ENCODE measurements at regions not wholly inside any gene's neighbourhood (a gene's known extent, or its start where the extent isn't known, plus 50 kb on each side); places are given as distances from the start of the nearest gene placed in this dataset.

DNA sequence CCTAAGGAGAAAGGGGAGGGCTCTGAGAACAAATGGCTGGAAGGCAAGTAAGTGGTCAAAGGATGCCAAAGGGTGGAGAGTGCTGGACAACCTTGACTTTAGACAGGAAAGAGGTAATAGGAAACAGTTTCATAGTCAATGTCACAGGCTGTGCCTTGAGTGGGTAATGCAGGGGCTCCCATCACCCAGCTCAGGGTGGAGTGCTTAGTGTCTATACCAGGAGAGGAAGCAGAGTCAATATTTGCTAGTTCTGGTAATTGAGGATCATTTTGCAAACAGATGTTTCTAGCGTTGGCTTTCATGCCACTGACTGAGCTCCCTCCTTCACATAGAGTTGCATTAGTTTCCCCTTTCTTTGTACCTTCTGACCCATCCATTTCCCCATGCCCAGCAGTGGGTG is 64.6 kb upstream of the KL start:
- Histone ChIP-seq H3K9ac (ENCODE audit: low read length) (no peak overlapping the region), H3K27ac (ENCODE audit: low read depth, low read length, poor library complexity, severe bottlenecking) (no peak overlapping the region), H2AFZ (ENCODE audit: low read length) (no peak overlapping the region), H4K20me1 (ENCODE audit: insufficient read depth, low read length) (no peaks in the 10 kb centered on the region), H3K9me2 (ENCODE audit: low read depth, low read length) (no peaks in the 10 kb centered on the region), H3K27me3 (ENCODE audit: insufficient read depth, low read length) (no peaks in the 10 kb centered on the region), H3K4me1 (ENCODE audit: insufficient read depth, low read length, severe bottlenecking) (no peaks in the 10 kb centered on the region), H3K9me3 (ENCODE audit: low read length) (no peaks in the 10 kb centered on the region), H3K4me3 (ENCODE audit: low read depth, low read length, poor library complexity, severe bottlenecking) (no peak overlapping the region), H3F3A (ENCODE audit: insufficient read depth, low read length) (no peaks in the 10 kb centered on the region), H3K36me3 (ENCODE audit: insufficient read depth, low read length) (no peaks in the 10 kb centered on the region), H3K4me2 (ENCODE audit: low read length) (no peak overlapping the region), H3K79me2 (ENCODE audit: insufficient read depth, low read length) (no peaks in the 10 kb centered on the region)
- TF ChIP-seq, protein P1, sequence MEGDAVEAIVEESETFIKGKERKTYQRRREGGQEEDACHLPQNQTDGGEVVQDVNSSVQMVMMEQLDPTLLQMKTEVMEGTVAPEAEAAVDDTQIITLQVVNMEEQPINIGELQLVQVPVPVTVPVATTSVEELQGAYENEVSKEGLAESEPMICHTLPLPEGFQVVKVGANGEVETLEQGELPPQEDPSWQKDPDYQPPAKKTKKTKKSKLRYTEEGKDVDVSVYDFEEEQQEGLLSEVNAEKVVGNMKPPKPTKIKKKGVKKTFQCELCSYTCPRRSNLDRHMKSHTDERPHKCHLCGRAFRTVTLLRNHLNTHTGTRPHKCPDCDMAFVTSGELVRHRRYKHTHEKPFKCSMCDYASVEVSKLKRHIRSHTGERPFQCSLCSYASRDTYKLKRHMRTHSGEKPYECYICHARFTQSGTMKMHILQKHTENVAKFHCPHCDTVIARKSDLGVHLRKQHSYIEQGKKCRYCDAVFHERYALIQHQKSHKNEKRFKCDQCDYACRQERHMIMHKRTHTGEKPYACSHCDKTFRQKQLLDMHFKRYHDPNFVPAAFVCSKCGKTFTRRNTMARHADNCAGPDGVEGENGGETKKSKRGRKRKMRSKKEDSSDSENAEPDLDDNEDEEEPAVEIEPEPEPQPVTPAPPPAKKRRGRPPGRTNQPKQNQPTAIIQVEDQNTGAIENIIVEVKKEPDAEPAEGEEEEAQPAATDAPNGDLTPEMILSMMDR (IDR thresholded peaks at IDR 0.05; ENCODE audit: low read length): no peak
- no peak for TF ChIP-seq EZH2 (IDR thresholded peaks at IDR 0.05; ENCODE audit: borderline replicate concordance, low read length)

DNA sequence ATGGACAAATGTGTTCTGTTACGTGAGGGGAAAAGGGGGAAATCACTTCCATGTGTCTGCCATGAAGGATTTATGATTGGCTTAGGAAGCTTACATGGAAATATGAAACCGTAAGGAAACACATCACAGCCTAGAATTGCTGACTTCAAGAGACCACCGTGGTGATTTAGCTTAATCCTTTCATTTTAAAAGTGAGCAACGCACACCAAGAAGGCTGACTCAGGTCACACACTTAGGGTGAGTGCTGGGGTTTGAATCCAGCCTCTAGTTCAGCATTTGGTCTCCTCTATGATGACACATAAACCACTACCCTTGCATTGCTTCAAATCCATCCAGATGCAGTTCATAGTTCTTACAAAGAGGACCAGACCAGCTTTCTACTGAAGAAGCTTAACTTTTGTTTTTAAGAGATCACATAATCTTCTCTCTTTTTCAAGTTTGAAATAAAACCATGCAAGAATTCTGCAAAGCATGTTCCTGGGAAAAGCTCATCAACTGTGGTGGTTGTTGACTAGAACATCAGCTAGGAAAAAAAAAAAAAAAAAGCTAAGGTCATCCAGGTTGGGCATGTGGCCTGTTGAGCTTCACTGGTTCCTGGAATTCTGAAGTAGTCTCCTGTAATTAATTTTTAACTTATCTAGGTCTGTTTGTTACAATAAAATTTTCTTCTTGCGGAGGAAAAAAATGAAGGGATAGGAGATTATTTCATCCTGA is 60.2 kb upstream of the KL start:
- no peak overlapping the region for H3K9ac ChIP-seq (ENCODE audit: low read length)
- no peaks in the 10 kb centered on the region for H3K36me3 ChIP-seq (ENCODE audit: insufficient read depth, low read length)
- no peaks in the 10 kb centered on the region for H3K27me3 ChIP-seq (ENCODE audit: insufficient read depth, low read length)
- H4K20me1 ChIP-seq (ENCODE audit: insufficient read depth, low read length): no peaks in the 10 kb centered on the region
- no peaks in the 10 kb centered on the region for H3K9me2 ChIP-seq (ENCODE audit: low read depth, low read length)
- H3K9me3 ChIP-seq (ENCODE audit: low read length): no peaks in the 10 kb centered on the region
- no peak for TF ChIP-seq EZH2 (IDR thresholded peaks at IDR 0.05; ENCODE audit: borderline replicate concordance, low read length)
- TF ChIP-seq, protein P1 (IDR thresholded peaks at IDR 0.05; ENCODE audit: low read length): no peak
- H3K79me2 ChIP-seq (ENCODE audit: insufficient read depth, low read length): no peaks in the 10 kb centered on the region
- no peak overlapping the region for H3K27ac ChIP-seq (ENCODE audit: low read depth, low read length, poor library complexity, severe bottlenecking)
- H2AFZ ChIP-seq (ENCODE audit: low read length): no peak overlapping the region
- H3K4me3 ChIP-seq (ENCODE audit: low read depth, low read length, poor library complexity, severe bottlenecking): no peak overlapping the region
- no peaks in the 10 kb centered on the region for H3K4me1 ChIP-seq (ENCODE audit: insufficient read depth, low read length, severe bottlenecking)
- H3K4me2 ChIP-seq (ENCODE audit: low read length): no peak overlapping the region
- H3F3A ChIP-seq (ENCODE audit: insufficient read depth, low read length): no peaks in the 10 kb centered on the region

DNA sequence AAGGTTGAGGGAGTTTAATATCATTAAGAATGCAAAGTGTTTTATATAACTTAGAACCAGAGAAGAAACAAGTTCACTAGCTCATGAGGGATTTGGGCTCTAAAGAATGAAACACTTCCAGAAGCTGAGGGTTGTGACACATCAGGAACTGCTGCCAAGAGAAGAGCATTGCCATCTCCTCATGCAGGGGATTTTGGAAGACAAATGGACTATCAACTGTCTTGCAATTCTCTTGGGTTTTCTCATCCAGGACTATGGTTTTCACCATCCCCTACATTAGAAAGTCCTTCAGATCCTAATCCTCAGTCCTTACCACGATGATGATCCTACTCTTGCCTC is 59.7 kb upstream of the KL start:
- Histone ChIP-seq H3K9ac (ENCODE audit: low read length) (no peak overlapping the region), H4K20me1 (ENCODE audit: insufficient read depth, low read length) (no peaks in the 10 kb centered on the region), H3K4me3 (ENCODE audit: low read depth, low read length, poor library complexity, severe bottlenecking) (no peak overlapping the region), H3K27me3 (ENCODE audit: insufficient read depth, low read length) (no peaks in the 10 kb centered on the region), H3K27ac (ENCODE audit: low read depth, low read length, poor library complexity, severe bottlenecking) (no peak overlapping the region), H2AFZ (ENCODE audit: low read length) (no peak overlapping the region), H3K9me3 (ENCODE audit: low read length) (no peaks in the 10 kb centered on the region), H3K4me1 (ENCODE audit: insufficient read depth, low read length, severe bottlenecking) (no peaks in the 10 kb centered on the region), H3F3A (ENCODE audit: insufficient read depth, low read length) (no peaks in the 10 kb centered on the region), H3K9me2 (ENCODE audit: low read depth, low read length) (no peaks in the 10 kb centered on the region), H3K79me2 (ENCODE audit: insufficient read depth, low read length) (no peaks in the 10 kb centered on the region), H3K36me3 (ENCODE audit: insufficient read depth, low read length) (no peaks in the 10 kb centered on the region), H3K4me2 (ENCODE audit: low read length) (no peak overlapping the region)
- TF ChIP-seq, protein P1 (IDR thresholded peaks at IDR 0.05; ENCODE audit: low read length): no peak
- no peak for TF ChIP-seq EZH2 (IDR thresholded peaks at IDR 0.05; ENCODE audit: borderline replicate concordance, low read length)

All from OCI-LY1 (cell line).